SIG-M5 treated with dmso at 0.1 percent for 504 hours (cell line): ENCODE measurements at regions not wholly inside any gene's neighbourhood (a gene's known extent, or its start where the extent isn't known, plus 50 kb on each side); places are given as distances from the start of the nearest gene placed in this dataset.
"Not testable (repeated sequence)": the region's sequence is repeated elsewhere in the genome, so short reads cannot be mapped to it uniquely, and the experiment has no call there.

Experiments used
- DNase-seq: peaks from one replicate; lab custom pipeline; 2025; ENCODE audit not compliant: unreplicated experiment; lab: John Stamatoyannopoulos, UW

DNA sequence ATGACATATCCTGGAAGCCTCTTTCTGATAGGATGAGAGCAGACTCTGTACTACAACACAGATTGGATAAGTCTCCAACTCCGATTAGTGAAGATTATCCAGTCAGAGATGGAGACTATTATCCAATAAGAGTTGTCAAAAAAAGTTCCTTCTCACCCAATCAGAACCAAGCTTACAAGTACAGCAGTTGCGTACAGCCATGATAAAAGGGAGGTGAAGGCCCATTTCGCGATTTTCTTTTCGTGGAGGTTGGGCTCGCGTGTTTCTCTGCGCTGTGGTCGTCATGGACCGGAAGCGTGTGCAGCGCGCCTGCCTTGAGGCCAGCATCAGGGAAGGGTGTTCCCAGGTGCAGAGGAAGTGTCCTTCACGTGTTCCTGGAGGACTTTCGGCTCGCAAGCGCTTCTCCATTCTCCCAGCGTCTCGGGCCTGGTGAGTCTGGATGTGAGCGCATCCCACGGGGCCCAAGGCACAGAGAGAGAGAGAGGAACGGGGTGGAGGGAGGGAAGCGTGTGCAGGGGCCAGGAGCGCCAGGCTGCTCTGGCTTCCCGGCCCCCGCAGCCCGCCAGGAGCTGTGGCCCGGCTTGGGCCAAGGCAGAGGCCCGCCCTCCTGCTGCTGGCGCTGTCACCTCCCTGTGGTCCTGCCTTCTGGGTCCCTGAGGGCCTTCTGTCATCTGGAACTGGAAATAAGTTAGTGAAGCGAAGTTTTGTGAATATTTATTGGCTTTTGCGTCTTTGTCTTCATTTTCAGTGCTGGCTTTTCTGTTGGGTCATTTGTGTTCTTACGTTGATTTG is 53.9 kb downstream of the CDRT15L2 start:
- DNase-seq, result not testable (repeated sequence)

DNA sequence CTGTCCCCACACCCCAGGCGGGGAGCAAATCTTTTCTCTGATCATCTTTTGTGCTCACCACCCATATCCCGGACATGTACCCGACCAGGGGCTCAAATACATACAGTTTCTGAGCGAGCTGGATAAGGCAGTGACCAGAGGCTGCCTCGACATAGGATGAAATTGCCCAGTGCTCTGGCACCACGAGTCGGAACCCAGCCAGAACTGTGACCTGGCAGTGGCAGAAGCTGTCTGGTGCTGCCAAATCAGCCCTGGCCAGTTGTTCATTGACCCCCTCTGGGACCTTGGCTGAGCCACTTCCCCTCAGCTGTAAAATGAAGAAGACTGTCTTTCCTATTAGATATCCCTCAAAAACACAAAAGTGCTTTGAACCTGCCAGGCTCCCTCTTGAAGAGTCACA is 60.6 kb downstream of the CDRT15L2 start:
- DNase-seq, result not testable (repeated sequence)

DNA sequence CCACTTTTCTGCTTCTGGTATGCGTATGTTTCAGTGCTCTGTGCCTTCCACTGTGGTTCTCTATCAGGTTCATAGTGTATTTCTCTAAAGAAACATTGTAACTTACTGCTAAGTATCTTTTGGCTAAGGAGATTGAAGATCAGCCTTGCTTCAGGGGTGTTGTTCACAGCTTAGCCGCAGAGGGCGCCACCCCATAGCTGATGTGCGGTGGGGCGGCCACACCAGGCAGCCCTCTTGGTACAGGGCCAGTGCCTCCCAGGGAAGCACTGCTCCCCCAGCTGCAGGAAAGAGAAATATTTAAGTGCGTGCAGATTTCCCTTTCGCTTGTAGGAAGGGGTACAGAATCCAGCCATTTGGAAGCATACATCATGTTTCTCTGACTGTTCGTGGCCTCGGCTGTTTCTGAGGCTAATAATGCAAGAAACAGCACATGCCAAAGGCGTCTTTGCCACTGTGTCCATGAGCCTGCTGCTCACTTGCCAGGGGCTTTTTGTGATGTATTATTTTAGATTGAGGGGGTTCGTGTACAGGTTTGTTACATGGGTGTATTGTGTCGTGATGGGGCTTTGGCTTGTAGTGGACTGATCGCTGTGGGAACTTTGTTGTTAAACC is 67.2 kb downstream of the CDRT15L2 start:
- DNase-seq, result not testable (repeated sequence)

DNA sequence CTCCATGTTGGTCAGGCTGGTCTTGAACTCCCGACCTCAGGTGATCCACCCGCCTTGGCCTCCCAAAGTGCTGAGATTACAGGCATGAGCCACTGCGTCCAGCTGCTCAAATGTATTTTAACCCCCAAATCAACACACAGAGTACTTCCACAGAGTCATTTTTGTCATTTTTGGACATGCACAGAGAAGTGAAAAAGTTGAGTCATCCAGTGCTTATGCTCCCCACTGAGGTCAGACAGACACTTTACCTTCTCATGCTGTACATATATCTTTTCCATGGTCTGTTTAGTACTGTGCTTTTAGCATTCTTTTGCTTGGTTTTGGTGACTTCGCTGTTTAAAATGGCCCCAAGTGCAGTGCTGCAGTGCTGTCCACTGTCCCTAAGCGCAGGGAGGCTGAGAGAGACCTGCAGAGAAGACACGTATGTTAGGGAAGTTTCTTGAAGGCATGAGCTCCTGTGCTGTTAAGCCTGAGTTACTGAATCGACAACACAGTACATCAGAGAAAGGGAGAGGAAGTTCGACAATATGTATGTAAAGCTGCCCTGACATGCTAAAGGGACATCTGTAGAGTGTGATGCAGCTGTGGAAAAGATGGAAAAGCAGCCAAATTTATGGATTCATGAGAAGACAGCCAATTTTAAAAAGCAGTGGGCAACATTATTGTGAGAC is 69.7 kb downstream of the CDRT15L2 start:
- DNase-seq, result peak; percentile 54

DNA sequence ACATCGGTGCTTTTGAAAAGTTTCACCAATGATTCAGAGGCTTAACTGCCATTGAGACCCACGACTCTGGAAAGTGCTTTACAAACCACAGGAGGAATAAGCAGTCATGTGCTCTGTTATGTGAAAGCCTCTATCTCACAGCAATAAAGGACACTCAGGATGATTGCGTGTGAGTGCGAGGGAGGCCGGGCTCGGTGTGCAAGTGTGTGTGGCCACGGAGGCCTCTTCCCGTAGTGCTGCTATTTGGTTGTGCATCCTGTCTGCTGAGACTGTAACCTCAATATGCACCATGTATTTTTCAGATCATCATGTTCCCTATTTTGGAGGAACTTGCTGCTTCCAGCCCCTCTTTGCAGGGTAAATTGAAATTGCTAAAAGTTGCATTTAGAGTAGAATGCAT is 71.5 kb downstream of the CDRT15L2 start:
- DNase-seq, result peak; percentile 1

DNA sequence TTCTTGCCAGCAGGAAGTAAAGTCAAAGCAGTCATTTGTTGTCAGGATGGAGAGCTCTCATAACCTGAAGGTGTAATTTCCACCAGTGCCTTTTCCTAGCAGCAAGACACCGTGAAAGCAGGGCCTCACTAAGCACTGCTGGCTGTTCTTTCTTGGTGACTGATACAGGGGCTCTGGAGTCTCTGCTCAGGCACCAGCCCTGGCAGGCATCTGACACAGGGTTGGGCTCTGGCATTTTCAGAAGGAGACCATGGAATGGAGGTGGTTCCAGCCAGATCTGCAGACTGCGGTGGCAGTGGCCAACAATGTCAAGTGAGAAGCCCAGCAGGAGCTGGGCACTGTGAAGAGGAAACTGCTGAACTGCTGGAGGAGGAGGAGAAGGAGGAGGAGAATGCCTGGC is 72.2 kb downstream of the CDRT15L2 start:
- not testable (repeated sequence) for DNase-seq

DNA sequence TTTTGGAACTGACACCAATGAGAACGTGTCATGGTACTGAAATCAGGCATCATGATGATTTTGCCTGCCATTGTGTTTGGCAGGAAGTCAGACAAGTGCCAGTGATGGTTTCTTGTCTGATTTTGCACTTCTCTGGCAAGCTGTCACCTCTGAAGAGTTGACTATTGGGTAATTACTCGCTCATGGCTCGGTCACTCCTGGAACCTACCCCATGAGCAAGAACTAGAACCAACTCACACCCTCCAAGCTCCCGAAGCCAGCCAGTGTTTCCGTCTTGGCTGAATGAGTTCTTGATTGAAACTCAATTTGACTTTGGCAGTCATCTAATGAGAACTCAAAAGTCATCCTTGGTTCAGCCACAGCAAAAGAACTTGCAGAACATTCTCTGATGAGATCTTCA is 73.9 kb downstream of the CDRT15L2 start:
- DNase-seq, result not testable (repeated sequence)

DNA sequence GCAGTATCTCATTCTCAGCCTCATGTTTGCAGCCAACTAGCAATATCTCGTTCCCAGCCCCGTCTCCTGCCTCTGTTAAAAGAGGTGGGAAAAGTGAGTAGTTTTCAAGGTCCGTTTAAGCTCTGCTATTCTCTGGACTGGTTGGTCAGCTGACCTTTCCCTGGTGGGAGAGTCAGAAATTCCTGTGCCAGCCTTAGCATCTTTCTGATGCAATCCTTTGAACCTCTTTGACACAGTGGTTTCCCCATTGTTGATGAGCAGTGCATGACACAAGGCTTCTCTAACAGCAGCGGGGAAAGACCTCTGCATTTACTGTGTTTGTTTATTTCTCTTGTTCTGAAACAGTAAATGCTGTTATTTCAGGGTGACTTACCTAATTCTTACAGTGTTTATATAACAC is 74.6 kb downstream of the CDRT15L2 start:
- DNase-seq, result not testable (repeated sequence)

DNA sequence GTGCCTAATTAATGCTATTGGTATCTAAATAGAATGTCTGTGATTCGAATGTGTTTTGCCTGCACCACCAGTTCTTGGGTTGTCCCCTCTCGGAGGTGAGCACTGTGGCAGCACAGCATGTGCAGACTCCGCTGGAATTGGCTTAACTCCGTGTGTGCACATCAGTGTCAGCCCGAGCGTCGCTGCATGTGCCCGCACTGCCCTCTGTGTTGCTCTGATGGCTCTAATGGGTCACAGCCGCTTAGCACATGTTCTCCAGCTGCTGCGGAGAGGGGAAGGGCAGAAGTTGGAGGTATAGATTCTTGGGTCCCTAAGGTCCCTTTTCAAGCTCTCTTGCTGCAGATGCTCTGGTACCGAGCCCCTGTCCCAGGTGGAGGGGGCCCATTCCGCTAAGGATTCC is 75.1 kb downstream of the CDRT15L2 start:
- DNase-seq, result not testable (repeated sequence)

DNA sequence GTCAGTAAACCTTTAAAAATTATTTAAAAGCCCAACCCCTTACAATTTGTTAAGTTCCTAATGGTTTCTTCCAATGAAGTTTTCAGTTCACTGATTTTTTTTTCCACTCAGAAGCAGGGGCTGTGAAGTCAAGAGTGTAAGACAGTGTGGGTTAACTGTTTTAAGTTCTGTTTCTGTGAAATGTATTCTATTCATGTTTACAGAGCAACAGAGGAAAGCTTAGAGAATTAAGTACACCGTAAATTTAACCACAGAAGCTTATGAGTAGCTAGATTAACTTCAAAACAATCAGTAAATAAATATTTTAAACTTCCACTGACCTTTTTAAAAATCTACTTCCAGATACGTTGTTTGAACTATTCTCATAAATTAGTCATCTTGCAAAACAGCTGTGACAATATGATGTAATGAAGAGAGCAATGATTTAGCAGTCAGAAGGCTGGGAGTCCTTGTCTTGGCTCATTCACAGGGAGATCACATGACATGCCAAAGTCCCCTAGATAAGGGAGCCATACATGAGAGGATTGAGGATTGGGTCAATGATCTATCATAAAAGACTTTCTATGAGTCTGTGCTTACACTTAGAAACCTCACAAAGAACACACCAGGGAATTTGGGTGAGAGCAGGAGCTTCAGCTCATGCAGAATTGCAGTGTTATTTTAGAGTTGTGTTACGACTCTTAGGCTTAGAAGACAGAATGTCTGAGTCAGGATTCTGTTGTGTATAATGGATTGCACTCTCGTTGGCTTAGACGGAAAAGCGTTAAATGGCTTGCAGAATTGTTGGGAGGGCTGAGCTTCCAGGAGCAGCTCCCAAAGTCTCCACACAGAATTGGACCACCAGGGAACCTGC is 85.8 kb downstream of the CDRT15L2 start:
- not testable (repeated sequence) for DNase-seq

DNA sequence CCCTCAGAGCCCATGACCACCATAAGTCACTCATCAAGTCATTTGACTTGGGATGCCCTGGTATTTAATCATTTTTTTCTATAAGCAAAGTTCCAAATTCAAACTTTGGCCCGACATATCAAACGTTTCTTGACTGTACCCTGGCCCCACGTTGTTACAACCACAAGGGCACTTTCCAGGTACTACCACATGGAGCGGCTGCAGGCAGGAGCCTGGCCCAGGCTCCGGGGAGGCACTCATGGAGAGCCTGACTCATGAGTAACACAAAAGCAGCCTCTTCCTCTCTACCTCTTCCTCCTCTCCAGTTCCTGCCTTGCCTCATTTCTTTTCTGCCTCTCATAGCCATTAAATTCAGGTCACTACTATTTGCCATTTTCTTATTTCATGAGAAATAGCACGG is 87.2 kb downstream of the CDRT15L2 start:
- DNase-seq, result peak; percentile 9

DNA sequence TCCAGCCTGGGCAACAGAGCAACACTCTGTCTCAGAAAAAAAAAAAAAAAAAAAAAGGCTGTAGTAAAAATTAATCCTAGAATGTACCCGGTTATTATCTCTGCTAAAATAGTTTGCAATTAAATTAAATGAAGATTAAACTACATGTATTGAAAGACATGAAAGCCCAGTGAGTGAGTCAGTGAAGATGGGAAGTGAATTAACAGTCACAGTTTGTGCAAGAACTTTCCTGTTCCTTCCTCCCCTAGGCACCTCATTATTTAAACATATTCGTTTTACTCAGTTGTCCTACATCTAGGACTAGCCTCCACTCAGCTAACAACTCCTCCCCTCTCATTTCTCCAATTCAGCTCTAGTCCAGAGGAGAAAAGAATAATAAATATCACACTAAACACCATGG is 88.2 kb downstream of the CDRT15L2 start:
- DNase-seq, result not testable (repeated sequence)

DNA sequence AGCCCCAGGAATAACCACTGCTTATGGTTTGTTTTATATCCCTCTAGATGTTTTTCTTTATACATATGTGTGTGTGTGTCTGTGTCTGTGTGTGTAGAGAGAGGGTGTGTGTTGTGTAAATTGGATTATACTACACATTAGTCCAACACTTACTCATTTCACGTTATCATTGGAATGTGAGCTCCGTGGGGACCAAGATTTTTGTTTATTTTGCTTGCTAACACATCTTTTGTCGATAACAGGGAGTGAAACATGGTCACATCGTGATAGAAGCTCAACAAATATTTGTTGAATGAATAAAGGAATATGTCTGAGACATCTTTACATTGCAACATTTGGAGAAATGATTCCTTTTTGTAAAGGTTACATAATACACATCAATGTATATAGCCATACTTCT is 88.8 kb downstream of the CDRT15L2 start:
- not testable (repeated sequence) for DNase-seq

DNA sequence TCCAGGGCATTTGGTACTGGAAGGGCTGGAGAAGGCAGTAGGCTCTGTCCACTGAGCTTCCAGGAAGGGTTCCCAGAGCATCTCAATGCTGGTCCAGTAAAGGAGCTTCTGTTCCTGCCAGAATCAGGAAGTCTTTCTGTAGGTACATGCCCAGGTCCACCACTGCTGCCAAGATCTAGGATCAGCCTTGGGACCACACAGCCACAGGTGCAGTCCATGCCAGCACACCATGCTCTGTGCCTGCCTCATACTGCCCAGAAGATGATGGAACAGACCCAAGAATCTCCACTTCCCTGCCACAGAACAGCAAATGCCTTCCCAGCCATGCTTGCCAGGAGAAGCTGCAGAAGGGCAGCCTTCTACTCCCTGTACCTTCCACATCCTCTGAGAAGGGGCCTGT is 89.3 kb downstream of the CDRT15L2 start:
- DNase-seq, result not testable (repeated sequence)

DNA sequence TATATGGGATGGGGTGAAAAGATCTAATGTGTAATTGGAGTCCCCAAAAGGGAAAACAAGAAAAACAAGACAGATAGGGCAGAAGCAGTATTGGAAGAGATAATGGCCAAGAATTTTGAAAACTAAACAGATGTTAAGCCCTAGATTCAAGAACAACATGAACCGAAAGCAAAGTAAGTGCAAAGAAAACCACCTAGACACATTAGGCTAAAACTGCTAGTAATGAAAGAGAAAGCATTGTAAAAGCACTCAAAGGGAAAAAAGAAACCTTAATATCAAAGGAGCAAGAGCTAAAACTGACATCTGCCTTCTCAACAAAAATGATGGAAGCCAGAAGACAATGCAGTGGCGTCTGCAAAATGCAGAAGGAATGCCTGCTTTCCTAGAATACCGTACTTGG is 91.0 kb downstream of the CDRT15L2 start:
- not testable (repeated sequence) for DNase-seq

DNA sequence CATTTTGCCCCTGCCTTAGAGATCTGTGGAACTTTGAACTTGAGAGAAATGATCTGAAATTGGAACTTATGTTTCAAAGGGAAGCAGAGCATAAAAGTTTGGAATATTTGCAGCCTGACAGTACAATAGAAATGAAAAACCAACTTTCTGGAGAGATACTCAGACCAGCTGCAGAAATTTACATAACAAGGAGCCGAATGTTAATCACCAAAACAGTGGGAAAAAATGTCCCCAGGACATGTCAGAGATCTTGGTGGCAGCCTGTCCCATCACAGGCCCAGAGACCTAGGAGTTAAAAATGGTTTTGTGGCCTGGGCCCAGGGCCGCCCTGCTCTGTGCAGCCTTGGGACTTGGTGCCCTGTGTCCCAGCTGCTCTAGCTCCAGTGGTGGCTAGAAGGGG is 94.8 kb downstream of the CDRT15L2 start:
- DNase-seq, result not testable (repeated sequence)

DNA sequence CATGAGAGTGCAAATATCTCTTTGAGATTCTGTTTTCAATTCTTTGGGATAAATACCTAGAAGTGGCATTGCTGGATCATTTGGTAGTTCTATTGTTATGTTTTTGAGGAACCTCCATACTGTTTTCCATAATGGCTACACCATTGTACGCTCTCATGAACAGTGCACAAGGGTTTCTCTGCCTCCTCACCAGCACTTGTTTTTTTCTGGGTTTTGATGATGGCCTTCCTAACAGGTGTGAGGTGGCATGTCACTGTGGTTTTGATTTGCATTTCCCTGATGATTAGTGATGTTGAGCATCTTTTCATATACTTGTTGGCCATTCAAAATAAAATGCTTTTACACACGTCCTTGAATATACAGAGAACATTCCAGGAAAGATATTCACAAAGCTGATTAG is 96.2 kb downstream of the CDRT15L2 start:
- DNase-seq, result not testable (repeated sequence)

DNA sequence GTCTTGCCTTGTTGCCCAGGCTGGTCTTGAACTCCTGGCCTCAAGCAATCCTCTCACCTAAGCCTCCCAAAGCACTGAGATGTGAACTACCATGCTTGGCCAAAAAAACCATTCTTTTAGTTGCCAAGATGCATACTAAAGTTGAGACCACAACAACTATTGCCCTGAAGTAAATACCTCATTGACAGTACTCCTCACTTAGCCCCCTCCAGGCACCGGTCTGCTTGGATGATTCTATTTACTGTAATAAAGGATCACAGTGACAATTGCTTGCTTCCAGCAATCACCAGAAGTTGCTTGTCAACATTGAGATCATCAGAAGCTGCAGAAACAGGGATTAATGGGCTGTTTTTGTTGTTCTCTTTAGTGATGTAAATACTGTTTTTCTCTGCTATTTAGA is 97.1 kb downstream of the CDRT15L2 start:
- not testable (repeated sequence) for DNase-seq

DNA sequence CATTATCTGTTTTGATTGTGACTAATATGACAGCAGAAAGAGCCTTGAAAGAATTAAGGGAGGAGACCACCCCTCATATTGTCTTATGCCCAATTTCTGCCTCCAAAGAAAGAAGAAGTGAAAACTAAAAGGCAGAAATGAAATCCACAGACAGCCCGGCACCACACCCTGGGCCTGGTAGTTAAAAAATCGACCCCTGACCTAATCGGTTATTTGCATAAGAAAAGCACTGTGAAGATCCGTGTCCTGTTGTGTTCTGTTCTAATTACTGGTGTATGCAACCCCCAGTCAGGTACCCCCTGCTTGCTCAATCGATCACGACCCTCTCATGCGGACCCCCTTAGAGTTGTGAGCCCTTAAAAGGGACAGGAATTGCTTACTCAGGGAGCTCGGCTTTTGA is 97.9 kb downstream of the CDRT15L2 start:
- not testable (repeated sequence) for DNase-seq

DNA sequence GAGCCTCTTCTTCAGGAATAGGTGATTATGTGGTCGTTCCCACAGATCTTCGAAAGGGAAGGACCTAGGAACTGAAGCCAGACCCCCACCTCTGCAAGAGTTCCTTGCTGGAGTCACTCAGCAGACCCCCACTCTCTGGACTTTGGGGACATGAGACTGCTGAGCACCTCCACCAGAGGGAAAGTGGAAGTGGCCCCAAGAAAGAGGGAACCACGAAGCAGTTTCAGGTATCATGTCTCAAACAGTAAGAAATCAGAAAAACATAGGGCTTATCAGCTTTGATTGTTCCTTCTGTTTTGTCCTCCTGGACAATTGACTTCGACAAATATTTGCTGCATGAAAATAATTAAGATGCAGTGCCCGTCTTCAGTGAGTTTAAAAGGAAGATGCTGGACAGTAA is 98.9 kb downstream of the CDRT15L2 start:
- not testable (repeated sequence) for DNase-seq
